Heart left ventricle (tissue), 16 donors: ENCODE measurements at regions not wholly inside any gene's neighbourhood (a gene's known extent, or its start where the extent isn't known, plus 50 kb on each side); places are given as distances from the start of the nearest gene placed in this dataset.
"Not testable (repeated sequence)": the region's sequence is repeated elsewhere in the genome, so short reads cannot be mapped to it uniquely, and the experiment has no call there.

Experiments used
- ATAC-seq, 4 donors: fragments of 200-7000 bp; cut with Tn5 transposase; one replicate each; pipeline ENCODE4 v1.9.1; 2020 to 2022; ENCODE audit warnings: moderate library complexity in 4 of 4, mild to moderate bottlenecking in 3 of 4, moderate number of reproducible peaks in 1 of 4
- DNase-seq, 5 donors: peaks; one replicate each; pipeline ENCODE4 v3.0.0-alpha.2; 2020
- H3K27ac ChIP-seq, 12 donors: fragments of 200-600 bp; sonication (generic) in 4 of 12; one replicate each; pipeline versions ENCODE4 v1.5.0 to v1.8.0; 2016 to 2022; ENCODE audit warnings: mild to moderate bottlenecking in 2 of 12
- H3K27me3 ChIP-seq, 9 donors: fragments of 200-600 bp; sonication (generic) in 2 of 9; one replicate each; pipeline versions ENCODE4 v1.5.1 to v1.8.0; 2016 to 2022; ENCODE audit warnings: mild to moderate bottlenecking in 3 of 9
- H3K36me3 ChIP-seq, 9 donors: fragments of 200-600 bp; sonication (generic) in 2 of 9; one replicate each; pipeline versions ENCODE4 v1.5.0 to v1.8.0; 2018 to 2022; ENCODE audit warnings: mild to moderate bottlenecking in 2 of 9
- H3K4me1 ChIP-seq, 12 donors: fragments of 200-600 bp; sonication (generic) in 4 of 12; one replicate each; pipeline versions ENCODE4 v1.5.0 to v1.8.0; 2016 to 2022; ENCODE audit warnings: mild to moderate bottlenecking in 3 of 12
- H3K4me3 ChIP-seq, 12 donors: fragments of 200-600 bp; sonication (generic) in 4 of 12; one replicate each; pipeline versions ENCODE4 v1.5.0 to v1.8.0; 2017 to 2022; ENCODE audit warnings: mild to moderate bottlenecking in 9 of 12, moderate library complexity in 4 of 12
- H3K9me3 ChIP-seq, 12 donors: fragments of 200-600 bp; sonication (generic) in 4 of 12; one replicate each; pipeline versions ENCODE4 v1.5.0 to v1.8.0; 2016 to 2022; ENCODE audit warnings: mild to moderate bottlenecking in 1 of 12
- POLR2A ChIP-seq, 2 donors: fragments of 450-650 bp; IDR thresholded peaks; one replicate each; pipeline ENCODE4 v1.6.1; 2017; ENCODE audit warnings: antibody characterized with exemption in 2 of 2, mild to moderate bottlenecking in 2 of 2, moderate library complexity in 2 of 2
- WGBS, 4 donors: extraction: QIAGEN DNeasy Blood & Tissue Kit in 2 of 4; methylation state at CpG; one replicate each; pipeline versions ENCODE4 v1.1.5 to v1.1.7; 2013 to 2018; 5-methylcytosine and 5-hydroxymethylcytosine counted together
- intact Hi-C, 10 donors: fragments of 100-400 bp; cut with DNase I; formaldehyde crosslinking; loops; one replicate each; pipeline versions ENCODE4 v1.11.1 to v1.14.2; 2022
- TF ChIP-seq, protein P1 (sequence below), 12 donors: fragments of 200-600 bp; sonication (generic) in 4 of 12; IDR thresholded peaks; one replicate each; pipeline versions ENCODE4 v1.5.0 to v1.8.0; 2018 to 2022; ENCODE audit warnings: antibody characterized with exemption in 12 of 12, mild to moderate bottlenecking in 5 of 12
- donor health status: ischemic (EF 13 %, LVEDD 7.1; RV severe dilation, severe dysfunction).
- donor health status: healthy with polysubstance abuse.
- donor health status: DM: no; HTN: yes; CAD: no.
- donor health status: DM: no; HTN: no; CAD: no.
- donor health status: ischemic (EF 25% LVEDD 6.9; RV normal size, moderate dysfunction).
- donor health status: ischemic (EF 25% LVEDD 5.7; RV mildly dilated, moderate dysfunction).
- donor health status: healthy.
- donor health status: DM: yes; HTN: yes; CAD: no.
- donor health status: ischemic (EF 35%, LVEDD 5.7; RV mildly dilated, moderate dysfunction).
- donor health status: nonischemic (EF 11% LVEDD 7.7; RV severe dilation, severe dysfunction).
- donor health status: DM: yes; HTN: yes; CAD: no.
- donor health status: PGD.
- donor health status: ischemic (EF 29% LVEDD 5.4; RV normal size, mild dysfunction).
- donor health status: nonischemic (EF 23%, LVEDD 6.1; RV moderate dilation, normal function).

DNA sequence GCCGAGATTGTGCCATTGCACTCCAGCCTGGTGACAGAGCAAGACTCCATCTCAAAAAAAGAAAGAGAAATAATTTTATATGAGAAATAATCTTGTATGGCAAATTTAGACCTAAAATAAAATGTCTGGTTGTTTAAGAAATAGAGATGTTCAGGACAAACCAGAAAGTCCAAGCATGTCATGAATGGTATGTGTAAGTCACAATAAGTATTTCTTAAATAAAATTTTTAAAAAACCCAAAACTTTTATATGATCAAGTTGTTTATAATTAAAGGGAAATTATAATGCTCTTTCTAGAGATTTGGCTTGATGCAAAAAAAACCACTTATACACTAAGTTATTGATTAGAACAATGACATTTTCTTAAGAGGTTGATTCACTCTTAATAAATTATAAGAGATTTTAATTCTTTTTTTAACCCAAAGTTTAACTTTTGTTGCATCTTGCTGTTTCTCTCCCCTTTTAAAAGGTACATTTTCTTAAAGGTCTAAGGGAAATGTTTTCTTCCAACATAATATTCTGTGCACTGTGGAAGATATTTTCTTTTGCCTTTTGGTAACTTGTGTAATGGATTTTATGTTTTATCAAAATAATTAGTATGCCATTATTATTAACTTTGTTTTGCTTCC, 105.7 kb downstream of the RTP4 start:
- no peak for TF ChIP-seq POLR2A (IDR thresholded peaks at IDR 0.05)
- TF ChIP-seq, protein P1, sequence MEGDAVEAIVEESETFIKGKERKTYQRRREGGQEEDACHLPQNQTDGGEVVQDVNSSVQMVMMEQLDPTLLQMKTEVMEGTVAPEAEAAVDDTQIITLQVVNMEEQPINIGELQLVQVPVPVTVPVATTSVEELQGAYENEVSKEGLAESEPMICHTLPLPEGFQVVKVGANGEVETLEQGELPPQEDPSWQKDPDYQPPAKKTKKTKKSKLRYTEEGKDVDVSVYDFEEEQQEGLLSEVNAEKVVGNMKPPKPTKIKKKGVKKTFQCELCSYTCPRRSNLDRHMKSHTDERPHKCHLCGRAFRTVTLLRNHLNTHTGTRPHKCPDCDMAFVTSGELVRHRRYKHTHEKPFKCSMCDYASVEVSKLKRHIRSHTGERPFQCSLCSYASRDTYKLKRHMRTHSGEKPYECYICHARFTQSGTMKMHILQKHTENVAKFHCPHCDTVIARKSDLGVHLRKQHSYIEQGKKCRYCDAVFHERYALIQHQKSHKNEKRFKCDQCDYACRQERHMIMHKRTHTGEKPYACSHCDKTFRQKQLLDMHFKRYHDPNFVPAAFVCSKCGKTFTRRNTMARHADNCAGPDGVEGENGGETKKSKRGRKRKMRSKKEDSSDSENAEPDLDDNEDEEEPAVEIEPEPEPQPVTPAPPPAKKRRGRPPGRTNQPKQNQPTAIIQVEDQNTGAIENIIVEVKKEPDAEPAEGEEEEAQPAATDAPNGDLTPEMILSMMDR (IDR thresholded peaks at IDR 0.05): no peak
- intact Hi-C loops: no loop called here
- Histone ChIP-seq H3K4me3 (no peak overlapping the region), H3K9me3 (peaks cover 0 to 38% (median 17%) of the 10 kb centered on the region in 12 donors), H3K27me3 (no peaks in the 10 kb centered on the region), H3K4me1 (no peaks in the 10 kb centered on the region), H3K27ac (no peak overlapping the region), H3K36me3 (no peaks in the 10 kb centered on the region)
- DNase-seq: no peak
- 89 to 96% (median 92%) methylated on average over 1 of the region's 1 CpG for WGBS, 4 donors
- no peak for ATAC-seq

DNA sequence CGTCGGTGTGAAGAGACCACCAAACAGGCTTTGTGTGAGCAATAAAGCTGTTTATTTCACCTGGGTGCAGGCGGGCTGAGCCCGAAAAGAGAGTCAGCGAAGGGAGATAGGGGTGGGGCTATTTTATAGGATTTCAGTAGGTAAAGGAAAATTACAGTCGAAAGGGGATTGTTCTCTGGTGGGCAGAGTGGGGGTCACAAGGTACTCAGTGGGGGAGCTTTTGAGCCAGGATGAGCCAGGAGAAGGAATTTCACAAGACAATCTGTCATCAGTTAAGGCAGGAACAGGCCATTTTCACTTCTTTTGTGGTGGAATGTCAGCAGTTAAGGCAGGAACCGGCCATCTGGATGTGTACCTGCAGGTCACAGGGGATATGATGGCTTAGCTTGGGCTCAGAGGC, 98.1 kb downstream of the RTP4 start:
- H3K4me3 ChIP-seq, DNase-seq, H3K27ac ChIP-seq, H3K9me3 ChIP-seq, H3K27me3 ChIP-seq, H3K36me3 ChIP-seq, intact Hi-C loops, H3K4me1 ChIP-seq, ATAC-seq: not testable (repeated sequence)
- 62 to 77% (median 70%) methylated on average over 7 of the region's 7 CpGs for WGBS, 4 donors

DNA sequence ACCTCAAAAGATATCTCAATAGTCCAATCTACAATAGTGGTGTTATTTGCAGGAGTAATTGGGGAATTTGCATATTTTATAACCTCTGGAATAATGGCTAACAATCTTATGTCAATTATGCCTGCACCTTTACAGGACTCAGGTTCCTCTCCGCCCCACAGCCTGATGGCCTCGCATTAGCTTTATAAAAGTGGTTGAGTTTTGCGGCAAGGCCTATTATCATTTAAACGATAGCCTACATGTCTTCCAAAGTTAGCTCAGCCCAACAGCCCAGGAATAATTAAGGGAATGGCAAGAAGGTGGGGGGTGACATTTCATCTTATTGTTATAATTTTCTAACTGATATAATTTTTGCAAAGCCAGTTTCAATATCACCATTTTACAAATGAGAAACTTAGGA, 97.3 kb downstream of the RTP4 start:
- Histone ChIP-seq H3K4me1 (no peaks in the 10 kb centered on the region), H3K36me3 (no peaks in the 10 kb centered on the region), H3K27ac (no peak overlapping the region), H3K27me3 (peaks cover 0 to 4% (median 0%) of the 10 kb centered on the region in 9 donors), H3K9me3 (no peaks in the 10 kb centered on the region), H3K4me3 (no peak overlapping the region)
- DNase-seq (no peak), ATAC-seq (no peak)
- WGBS, 4 donors: 63 to 73% (median 72%) methylated on average over 4 of the region's 4 CpGs
- TF ChIP-seq, protein P1 (IDR thresholded peaks at IDR 0.05): no peak
- no peak for TF ChIP-seq POLR2A (IDR thresholded peaks at IDR 0.05)
- intact Hi-C loops: no loop called here

DNA sequence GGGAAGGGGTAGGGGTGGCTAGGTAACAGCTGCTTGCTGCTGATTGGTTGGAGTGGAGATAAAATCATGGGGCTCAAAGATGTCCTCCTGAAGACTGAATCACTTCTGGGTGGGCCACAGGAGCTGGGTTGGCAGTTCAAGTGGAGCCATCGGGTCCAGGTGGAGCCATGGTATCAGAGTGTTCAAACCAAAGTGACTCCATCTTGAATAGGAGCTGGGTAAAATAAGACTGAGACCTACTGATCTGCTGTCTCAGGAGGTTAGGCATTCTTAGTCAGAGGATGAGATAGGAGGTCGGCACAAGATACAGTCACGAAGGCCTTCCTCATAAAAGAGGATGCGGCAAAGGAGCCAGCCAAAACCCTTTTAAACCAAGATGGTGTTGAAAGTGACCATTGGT, 96.5 kb downstream of the RTP4 start:
- DNase-seq: no peak
- 87 to 98% (median 91%) methylated on average over 4 of the region's 4 CpGs for WGBS, 4 donors

More for the DNA sequence above, 96.5 kb downstream of the RTP4 start:
- H3K9me3 ChIP-seq: no peaks in the 10 kb centered on the region
- no peak for TF ChIP-seq POLR2A (IDR thresholded peaks at IDR 0.05)
- TF ChIP-seq, protein P1 (IDR thresholded peaks at IDR 0.05): no peak
- H3K27me3 ChIP-seq: peaks cover 0 to 4% (median 0%) of the 10 kb centered on the region in 9 donors
- H3K27ac ChIP-seq: no peak overlapping the region
- H3K4me1 ChIP-seq: no peaks in the 10 kb centered on the region
- no peaks in the 10 kb centered on the region for H3K36me3 ChIP-seq
- intact Hi-C loops: no loop called here
- no peak for ATAC-seq
- no peak overlapping the region for H3K4me3 ChIP-seq
